ENCODE measurements at regions not wholly inside any gene's neighbourhood (a gene's known extent, or its start where the extent isn't known, plus 50 kb on each side); places are given as distances from the start of the nearest gene placed in this dataset.
A peak's percentile ranks its signal among the peaks of the same experiment; 100 is the strongest.

DNA sequence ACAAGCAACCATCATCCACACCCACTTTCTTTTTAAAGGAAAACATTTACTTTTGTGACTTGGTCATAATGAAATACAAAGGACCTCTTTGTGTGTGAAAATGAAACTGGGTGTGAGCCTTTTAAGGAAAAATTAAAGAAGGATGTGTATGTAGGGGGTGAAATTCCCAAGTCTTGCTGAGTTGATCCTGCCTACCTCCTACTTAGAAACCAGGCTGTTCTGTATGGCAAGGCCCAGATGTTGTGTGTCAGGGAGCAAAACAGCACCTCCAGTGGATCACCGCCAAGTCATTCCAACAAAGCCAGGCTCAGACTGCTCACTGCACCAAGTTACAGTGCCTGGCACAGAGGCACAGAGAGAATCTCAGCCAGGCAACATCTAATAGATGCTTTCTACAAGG, 198.5 kb upstream of the FBN2 start:
- DNase-seq, result no peak

DNA sequence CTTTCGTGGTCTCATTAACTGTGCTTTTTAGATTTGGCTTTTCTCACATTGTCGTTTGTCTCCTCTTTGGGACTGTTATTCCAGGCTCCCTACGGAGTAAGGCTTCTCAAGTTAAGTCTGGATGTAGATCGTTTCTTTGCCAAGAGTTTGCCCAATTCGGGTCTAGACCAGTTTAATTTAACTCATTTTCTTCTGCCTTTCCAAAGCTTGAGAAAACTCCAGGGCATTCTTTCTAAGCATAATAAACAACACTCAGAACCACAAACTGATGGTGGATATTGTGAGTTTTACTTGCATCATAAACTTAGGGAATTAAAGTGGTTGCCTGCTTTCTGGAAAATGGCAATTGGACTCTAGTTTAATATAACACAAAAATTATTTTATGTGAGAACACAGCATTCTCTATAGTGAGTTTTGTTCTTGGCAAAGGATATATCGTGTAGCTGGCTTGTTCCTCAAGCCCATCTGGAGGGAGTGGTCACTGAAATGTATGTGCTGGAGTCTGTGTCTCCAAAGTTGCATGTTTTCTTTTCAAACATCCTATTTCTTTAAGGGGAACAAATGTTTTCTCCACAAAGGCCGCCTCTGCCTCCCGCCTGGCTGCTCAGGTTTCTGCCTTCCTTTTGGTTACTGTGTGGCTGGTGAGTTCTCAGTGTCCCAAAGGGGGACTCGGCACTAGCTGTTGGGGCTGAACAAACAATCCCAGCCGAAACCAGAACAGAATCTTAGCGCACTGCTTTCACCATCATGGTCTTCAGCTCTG, 211.3 kb upstream of the FBN2 start:
- no peak for DNase-seq

DNA sequence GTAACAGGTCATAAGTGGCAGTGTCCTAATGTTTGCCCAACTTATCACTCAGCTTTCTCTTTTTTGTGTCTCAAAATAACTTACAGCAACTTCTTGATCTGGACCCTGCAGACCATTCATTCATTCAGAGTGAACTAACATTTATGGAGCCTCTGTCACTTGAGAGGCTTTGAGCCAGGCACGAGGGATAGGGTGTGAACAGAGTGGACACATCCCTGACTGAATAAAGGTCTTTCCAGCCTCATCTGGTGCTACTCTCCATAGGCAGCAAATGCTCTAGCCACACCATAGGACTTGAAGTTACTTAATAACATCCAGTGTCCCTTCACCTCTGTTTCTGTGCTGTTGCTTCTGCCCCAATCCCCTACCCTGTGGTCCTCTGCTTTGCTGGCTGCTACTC, 212.1 kb upstream of the FBN2 start:
- no peak for DNase-seq

DNA sequence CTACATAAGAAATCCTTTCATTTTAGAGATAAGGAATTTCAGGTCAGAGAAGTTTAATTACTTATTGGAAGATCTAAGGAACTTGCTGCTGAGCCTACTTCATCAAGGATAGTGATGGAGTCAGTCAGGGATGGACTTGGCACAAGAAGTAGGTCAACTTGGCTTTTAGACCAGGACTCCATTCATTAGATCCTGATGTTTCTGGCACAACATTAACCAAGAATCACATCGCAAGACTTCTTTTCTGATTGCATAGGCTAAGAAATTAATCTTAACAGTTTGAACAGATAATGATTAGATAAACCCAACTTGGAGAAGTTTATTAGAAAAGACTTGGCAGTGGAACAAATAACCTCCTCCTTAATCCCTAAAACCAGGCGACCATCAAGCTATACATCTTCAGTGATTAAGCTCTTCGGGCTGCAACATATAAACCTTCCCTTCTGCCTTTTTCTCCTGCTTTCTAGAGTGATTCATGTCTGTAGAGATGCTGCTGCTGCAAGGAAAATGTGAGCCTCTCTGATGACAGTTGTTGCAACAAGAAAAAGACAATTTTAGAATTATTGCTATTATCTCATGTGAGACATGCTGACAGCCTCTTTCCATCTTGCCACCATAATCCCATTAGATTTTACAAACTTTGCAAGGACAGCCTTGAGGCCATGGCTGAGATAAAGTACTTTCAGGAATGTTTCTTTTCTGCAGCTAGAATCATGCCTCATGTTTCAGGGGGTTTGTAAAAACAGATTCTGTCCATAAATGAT, 207.9 kb upstream of the SLC27A6 start:
- no peak for DNase-seq

DNA sequence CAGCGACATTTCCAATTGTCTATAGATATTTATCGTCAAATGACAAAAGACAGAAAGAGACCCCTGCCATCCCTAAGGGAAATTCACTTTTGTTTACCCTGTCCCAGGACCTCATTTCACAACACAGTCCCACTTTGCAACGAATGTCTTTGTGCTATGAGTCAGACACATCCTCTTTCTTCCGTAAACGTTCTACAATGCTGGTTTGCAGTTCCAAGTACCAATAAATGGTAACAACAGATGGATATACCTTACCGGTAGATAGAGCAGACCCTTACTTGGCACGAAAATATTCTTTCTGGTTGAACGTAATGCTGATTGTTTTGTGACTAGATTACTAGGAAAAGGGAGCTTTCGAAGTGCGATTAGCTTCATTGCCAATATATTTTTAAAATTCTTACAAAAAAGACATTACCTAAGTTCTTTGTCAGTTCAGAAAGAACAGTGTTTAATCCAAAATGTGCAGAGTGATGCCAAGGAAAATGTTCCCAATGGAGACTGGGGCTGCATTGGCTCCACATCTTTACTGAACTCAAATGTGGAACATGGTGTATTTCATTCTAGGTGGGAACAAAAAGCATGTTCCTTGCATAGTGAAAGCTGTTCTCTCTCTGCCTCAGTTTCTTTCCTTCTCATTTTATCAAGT, 202.5 kb upstream of the SLC27A6 start:
- no peak for DNase-seq

DNA sequence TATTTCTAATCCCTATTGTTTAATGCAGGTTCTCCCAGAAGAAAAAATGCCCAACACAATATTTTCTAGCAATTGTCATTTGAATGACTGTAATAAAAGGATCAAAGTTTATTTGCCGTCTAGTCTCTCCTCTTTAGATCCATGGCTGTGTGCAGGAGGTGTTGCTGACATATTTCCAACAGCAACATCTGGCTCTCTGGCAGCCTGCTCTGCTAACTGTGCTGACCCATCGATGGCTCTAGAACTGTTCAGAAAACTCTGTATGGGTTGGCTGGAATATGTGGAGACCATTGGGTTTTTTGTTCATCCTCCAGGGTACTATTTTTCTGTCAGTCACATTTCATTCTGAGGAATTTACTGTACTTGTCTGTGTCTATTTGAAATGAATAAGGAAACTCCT, 202.0 kb upstream of the SLC27A6 start:
- no peak for DNase-seq

DNA sequence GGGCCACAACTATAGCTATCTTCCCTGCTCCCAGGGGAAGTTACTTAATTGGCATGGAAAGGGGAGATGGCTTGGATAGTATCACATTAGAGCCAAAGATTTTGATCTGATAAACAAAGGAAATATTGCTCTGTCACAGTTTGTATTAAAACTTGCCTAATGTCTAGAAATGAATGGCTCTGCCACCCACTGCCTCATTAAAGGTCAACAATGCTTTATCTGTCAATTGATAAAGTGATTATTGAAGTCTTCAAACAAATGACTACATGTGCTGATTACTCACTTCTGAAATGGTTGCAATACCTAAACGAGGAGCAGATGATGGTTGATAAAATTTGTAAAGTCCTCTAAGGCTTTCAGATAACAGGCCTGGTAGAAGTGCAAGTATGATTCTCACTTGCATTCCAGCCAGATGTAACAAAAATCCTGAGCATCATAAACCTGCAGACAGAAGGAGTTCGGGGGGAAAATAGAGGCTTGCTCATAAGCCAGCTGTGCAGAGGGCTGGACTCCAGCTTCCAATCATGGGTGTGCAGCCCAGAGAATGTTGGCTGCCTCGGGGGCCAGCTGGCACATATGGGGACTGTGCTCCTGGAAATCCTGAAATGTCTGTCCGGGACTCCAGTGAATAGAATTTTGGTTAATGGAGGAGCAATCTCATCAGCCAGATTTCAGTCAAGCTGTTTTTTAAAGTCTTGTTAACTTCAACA, 200.5 kb upstream of the SLC27A6 start:
- DNase-seq, result no peak

DNA sequence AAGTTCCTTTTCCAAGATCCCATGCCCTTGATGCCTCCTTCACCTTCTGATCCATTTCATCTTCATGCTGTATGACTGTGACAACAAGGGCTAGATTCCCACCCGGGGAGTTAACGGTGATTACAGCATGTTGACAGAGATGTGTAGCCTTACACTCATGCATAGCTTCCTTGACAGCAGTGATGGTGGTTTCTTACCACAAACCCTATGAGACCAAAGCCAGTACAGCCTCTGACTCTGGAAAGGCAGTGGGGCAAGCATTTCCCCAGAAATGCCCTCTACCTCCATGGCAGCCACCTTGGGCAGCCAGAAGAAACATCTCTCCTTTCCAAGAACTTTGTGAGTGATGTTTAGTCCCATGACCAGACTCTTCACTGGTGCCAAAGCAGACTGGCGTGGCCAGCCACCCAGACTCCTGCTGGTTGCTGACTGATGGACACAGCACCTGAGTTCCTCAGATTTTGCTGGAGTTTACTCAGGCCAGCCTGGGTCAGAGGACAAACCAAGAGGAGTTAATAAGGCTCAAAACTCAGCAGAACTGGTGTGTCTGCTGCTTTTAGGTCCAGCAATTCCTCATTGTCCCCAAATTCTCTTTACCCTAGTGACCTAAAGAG, 199.7 kb upstream of the SLC27A6 start:
- DNase-seq, result no peak

DNA sequence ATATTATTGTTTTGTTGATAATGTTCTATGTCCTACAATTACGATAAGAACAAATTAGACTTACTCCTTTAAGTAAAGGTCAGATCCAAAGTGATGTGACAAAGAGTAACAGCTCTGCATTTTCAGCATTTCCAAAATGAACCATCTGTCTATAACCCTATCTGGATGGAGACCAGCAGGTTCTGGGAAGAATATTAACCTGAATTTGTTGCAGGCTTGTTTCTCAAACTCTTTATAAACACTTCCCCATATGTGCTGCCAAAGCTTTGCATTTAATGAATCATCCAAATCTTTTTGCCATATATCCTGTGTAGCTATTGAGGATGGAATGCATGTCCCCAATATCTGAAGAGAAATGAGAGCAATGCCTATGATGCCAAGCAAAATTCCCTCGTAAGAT, 198.9 kb upstream of the SLC27A6 start:
- no peak for DNase-seq

DNA sequence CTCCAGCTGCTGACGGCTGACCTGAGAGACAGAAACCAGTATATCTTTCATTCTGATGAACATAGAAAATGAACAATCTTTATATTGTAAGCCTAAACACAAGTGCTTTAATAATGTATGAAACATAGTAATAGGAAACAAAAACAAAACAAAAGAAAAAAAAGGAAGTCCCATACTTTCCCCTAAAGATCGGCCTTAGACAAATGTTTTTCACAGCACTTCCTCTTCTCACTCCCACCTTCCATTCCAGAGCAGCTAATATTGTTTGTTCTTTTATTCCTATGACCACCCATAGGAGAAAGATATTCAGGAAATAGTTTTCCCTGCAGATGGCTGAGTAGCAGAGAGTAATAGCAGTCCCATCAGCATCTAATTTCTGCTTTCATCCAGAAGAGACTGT, 194.4 kb upstream of the SLC27A6 start:
- no peak for DNase-seq

DNA sequence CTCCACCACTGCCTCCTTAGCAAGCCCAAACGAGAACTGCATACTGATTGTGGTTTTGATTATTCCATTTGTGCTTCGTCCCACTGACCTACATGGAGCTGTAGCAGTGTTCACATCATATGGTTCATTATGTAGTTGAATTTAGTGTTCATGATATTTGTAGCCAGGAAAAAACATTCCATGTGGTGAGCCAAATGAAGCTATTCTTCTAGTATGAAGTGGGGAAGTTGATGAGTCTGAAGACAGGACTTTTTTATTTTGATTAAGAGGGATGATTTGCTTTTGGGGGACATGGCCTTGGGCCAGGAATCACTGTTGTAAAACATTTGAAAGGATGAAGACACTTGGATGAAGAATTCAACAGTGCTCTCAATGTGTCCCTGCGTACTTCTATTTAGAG, 192.9 kb upstream of the SLC27A6 start:
- no peak for DNase-seq

DNA sequence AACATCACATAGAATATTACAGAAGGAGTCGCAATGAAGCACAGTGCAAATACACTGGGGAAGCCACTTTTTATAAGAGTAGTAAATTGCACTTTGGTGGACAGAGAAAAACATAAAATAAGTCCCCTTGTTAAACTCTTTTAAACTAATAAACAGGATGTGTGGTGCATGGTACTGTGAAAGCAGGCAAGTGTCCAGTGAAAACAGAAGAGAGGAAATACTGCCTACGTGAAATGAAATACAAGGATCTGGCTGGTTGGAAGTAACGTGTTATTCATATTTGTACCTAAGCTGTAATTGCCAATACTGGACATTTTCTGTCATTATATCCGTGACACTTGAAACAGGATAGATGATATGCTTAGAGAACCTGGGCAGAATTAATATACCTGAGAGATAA, 191.9 kb upstream of the SLC27A6 start:
- DNase-seq, result no peak

DNA sequence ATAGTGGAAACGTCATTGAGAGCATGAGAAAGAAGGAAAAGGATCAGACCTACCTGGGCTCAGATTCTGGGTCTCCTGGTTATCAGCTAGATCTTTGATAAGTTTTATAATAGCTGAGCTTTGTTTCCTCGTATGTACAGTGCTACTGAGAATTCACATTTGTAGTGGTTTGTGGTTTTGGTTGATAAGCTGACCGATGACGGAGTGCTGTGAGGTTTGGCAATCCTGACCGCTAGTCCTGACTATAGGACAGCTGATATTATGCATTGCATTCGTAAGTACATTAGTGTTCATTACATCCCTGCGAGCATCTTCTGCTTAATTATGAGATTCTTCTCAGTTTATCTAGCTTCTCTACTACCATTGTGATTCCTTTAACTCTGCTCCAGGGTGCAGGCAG, 190.7 kb upstream of the SLC27A6 start:
- DNase-seq, result peak; percentile 64

DNA sequence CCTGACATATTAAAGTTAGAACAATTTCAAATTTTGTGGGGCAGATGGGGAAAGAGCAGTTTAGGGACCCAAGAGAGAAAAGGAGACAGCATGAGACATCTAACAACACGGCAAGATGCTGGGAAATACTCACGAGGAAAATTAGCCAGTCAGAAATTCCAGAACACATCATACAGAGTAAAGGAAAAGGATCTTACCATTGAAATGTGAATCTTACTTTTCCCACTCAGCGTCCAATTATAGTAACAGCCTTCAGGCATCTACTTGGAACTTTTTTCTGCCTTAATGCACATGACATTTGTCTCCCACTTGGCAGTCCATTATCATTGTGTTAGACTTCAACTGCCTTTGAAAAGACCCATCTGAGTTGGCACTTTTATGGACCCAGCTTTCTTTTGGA, 189.7 kb upstream of the SLC27A6 start:
- no peak for DNase-seq

DNA sequence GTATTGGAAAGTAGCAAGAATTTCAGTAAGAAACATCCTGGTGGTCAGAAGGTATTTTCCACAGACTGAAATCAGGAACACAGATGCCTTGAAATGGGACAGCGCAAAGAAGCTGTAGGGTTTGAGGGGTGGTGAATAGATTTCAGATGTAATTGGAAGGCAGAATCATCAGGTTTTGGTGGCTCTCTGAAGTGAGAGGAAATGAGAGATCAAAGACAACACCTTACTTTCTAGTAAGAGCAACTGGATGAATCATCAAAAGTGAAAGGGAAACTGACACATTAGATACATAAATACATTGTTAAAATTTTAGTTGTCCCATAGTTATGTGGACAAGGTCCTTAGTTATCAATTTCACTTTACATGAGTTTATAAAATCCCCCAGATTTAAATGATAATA, 188.2 kb upstream of the SLC27A6 start:
- DNase-seq, result no peak

DNA sequence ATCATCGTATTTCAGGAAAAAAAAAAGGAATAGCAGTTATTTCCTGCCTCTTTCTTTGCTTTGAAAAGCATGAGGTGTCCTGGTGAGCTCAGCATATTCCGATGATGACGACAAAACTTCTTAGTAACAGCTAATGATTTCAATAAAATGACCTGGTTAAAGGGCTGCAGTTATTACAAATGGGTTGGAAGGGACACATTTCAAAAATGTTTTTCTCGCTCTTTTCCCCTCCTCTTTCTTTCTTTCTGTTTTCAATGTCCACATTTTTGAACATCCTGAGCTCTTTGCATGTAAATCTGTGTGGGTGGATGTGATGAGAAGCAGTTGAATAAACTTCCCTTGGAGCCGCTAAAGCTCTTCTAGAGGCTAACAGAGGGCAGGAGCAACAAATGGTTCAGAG, 186.8 kb upstream of the SLC27A6 start:
- DNase-seq, result no peak

DNA sequence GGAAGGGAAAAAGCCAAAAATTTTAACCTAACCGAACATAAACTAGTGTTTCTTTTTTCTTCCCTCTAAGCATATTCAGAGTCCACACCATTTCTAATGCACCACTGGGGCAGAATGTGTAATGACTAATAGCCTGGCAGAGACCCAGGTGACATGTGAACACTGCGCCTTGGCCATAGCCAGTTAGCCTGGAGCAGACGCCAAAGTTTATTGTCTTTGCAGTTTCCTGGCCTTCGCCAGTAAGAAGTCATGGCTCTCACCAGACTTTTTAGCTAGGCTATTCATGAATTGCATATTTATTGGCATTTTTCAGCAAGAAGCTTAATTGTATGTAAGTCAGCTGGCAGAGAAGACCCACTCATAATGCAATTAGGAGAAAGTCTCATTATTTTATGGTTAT, 182.8 kb upstream of the SLC27A6 start:
- DNase-seq, result no peak

DNA sequence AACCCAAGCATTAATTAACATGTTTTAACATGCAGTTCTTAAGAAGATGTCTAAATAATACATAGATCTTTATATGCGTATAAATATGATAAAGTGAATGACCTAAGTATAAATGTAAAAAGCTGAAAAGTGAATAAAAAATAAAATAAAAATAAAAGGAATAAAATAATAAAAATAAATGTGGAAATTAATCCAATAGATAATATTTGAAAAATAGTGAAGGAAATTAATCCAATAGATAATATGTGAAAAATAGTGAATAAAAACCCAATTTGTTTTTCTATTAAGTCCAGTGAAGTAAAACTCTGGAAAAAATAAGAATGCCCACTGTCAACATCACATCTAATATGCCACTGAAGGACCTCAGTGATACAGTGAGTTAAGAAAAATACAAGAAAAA, 180.6 kb upstream of the SLC27A6 start:
- no peak for DNase-seq

DNA sequence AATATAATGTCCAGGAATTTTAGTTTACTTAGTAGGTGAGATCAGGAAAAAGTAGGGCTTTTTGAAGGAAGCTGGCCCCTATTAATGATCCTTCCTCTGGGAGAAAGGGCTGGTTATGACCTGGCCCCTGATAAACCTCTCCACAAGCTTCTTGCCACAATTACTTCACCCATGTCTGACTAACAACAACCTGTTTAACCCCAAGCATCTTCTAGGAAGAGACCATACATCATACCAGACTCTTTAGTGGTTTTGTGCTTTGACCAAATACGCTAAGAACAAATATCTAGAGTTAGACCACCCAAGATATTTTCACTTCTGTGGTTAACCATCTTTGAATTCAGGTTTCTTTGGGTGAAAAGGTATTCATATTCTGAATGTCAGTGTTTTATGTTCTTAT, 174.0 kb upstream of the SLC27A6 start:
- no peak for DNase-seq

DNA sequence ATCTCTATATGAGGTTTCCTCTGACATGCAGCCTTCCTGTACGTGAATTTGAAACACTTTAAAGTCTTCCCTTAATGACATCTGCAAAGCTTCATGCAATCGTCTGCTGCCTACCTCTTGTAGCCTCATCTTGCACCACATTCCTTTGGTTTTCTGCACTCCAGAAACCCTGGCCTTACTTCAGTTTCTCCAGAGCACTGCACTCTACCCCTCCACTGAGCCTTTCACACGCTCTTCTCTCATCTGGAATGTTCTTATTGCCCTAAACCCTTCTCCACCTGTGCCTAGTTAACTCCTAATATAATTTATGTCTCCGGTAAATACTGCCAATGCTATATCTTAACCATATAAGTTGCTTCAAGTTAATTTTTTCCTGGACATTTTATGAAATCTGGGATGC, 168.8 kb upstream of the SLC27A6 start:
- no peak for DNase-seq

DNA sequence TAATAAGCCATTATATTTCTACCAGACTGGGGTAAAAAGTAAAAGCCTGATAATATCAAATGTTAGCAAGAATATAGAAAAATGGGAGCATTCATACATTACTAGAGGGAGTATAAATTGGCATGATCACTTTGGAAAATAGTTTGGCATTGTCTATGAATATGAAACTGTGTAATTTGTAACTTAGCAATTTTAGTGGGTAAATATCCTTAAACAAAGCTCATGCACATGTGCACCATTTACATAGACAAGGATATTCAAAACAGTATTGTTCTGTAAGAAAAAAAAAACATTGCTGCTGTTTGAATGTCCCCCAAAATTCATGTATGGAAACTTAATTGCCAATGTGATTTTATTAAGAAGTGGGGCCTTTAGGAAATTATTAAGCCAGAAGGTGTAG, 166.4 kb upstream of the SLC27A6 start:
- DNase-seq, result no peak

DNA sequence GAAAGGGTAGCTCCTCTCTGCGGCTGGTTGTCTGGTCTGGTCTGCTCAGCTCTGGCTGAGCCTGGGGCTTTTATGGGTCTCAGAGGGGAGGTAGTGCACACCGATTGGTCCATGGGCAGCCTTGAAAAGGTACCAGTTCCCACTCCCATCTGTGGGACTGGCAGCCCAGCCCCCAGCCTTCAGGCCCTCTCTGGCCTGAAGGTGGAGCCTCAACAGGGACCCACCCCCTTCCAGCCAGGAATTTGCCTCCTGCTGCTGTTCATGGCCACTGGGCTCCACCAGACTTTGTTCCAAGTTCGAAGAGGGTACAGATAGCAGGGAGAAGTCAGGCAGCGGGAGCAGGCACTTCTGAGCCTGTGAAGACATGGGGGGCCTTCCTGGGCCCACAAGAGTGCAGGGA, 165.3 kb upstream of the SLC27A6 start:
- no peak for DNase-seq

DNA sequence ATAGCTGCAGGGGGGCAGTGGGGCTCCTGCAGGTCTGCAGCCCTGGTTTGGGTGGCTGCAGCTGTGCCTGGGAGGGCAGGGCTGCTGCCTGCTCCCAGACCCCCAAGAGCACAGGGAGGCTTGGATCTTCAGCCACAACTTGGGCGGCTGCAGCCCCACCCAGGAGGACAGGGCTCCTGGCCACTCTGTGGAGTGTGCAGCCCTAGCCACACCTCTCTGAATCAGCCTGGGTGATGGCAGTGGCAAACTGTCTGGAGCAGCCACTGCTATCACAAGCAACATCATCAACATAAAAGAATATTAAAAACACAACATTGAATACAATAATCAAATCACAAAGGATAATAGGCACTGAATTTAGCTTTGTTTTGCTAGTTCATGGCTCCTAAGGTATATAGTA, 164.9 kb upstream of the SLC27A6 start:
- no peak for DNase-seq
